GM18505 (cell line): ENCODE measurements at regions not wholly inside any gene's neighbourhood (a gene's known extent, or its start where the extent isn't known, plus 50 kb on each side); places are given as distances from the start of the nearest gene placed in this dataset.

Experiments used
- ATAC-seq: cut with Tn5 transposase; IDR thresholded peaks from one replicate; pipeline ENCODE4 v1.9.1; 2021; ENCODE audit not compliant: unreplicated experiment
- POLR2A ChIP-seq: IDR thresholded peaks from 4 replicates; pipeline ENCODE4 v1.6.1; 2011; ENCODE audit warnings: borderline replicate concordance; ENCODE audit not compliant: insufficient read depth, insufficient read length; ENCODE audit errors: extremely low read depth

- ATAC-seq = no peak
- TF ChIP-seq POLR2A = no peak
Observed at GRCh38 chr13:47170971-47171370, 274.1 kb upstream of the HTR2A start.

DNA sequence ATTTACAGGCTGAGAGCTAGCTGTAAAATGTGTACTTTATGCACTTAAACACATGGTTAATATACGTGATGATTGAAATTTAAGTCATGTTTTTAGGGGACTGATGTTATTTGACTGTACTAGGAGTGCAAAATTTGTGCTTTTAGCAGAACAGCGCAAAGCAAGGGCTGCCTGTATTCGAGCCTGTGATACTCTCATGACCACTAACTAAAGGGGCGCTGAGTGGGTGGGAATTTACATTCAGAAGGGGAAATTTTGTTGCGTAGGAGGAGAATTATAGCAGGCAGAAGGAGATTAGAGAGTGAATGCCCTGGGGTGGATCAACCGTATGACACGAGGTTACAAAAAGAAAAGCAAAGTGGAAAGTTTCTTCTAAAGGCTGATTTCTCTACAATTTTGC lies 271.8 kb upstream of the HTR2A start:
- no peak for TF ChIP-seq POLR2A
- no peak for ATAC-seq

- no peak for ATAC-seq
- TF ChIP-seq POLR2A = no peak
Observed at GRCh38 chr13:47168066-47168465, 271.2 kb upstream of the HTR2A start.

- TF ChIP-seq POLR2A = no peak
Observed at GRCh38 chr13:47166336-47166735, 269.5 kb upstream of the HTR2A start.

DNA sequence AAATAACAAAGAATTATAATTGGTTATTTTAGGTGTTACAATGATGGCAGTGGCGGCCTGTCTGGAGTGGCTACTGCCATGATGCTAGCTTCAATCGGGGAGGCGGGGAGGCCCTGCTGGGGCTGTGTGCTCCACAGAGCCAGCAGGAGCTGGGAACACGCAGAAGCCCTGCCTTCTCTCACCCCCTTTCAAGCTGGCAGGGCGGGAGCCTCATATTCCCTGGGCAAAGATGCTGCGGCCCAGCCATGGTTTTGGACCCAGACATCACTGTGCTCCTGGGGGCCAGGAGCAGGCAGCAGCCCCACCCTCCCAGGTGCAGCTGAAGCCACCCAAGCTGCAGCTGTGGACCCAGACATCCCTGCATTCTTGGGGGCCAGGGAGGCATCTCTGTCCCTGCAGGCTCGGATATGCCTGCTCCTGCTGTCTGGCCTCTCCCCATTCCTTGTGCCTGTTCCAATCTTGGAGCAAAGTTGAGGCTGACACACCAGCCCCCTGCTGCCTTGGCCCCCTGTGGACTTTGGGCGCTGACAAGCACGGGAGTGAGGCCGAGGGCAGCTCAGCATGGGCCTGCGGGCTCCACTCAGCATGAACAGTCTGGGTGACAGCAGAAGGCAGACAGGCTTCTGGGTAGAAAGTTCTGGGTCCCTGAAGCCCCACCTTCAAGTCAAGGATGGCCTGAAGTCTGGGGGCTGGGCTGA lies 263.1 kb upstream of the HTR2A start:
- ATAC-seq = no peak
- no peak for TF ChIP-seq POLR2A

More at GRCh38 chr13:47166336-47166735, 269.5 kb upstream of the HTR2A start:
- no peak for ATAC-seq

DNA sequence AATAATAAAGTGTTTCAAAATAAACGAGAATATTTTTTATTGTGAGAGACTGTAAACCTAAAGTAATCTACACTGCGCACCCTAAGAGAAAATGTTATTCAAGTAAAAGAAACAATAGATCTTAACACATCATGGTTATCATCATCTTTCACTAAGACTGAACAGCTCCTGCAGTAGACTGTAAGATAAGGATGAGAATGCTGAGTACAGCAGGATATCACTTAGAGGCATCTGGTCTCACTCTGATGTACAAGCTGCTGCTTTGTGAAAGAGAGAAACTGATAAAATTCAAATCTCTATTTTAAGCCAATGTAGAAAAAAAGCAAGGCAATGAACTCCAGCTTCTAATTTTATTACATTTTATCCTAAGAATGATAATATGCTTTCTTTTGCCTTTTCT lies 261.7 kb upstream of the HTR2A start:
- no peak for ATAC-seq
- TF ChIP-seq POLR2A = no peak

DNA sequence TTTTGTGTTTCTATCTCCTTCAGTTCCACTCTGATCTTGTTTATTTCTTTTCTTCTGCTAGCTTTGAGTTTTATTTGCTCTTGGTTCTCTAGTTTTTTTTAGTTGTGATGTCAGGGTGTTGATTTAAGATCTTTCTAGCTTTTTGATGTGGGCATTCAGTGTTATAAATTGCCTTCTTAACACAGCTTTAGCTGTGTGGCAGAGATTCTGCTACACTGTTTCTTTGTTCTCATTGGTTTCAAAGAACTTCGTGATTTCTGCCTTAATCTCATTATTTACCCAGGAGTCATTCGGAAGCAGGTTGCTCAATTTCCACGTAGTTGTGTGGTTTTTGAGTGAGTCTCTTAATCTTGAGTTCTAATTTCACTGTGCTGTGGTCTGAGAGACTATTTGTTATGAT lies 251.7 kb upstream of the HTR2A start:
- ATAC-seq = no peak

DNA sequence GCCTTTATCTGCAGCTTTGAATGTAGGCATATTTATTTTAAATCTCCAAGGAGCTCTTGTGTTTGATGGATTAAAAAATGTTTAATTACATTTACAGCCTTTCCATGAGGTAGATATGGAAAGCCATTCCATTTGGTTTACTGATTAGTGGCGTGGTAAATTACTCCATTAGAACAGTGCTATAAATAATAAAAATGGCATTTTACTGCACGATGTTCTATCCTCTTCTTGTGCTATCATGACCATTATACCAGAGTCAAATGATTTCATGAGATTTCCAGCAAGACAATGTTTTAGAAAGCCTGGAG lies 250.9 kb upstream of the HTR2A start:
- ATAC-seq = no peak

More for the DNA sequence above, 251.7 kb upstream of the HTR2A start:
- no peak for TF ChIP-seq POLR2A

GRCh38 chr13:47146991-47147811 lies 250.3 kb upstream of the HTR2A start:
- ATAC-seq = peak; percentile 94
- TF ChIP-seq POLR2A = no peak

More for the DNA sequence above, 250.9 kb upstream of the HTR2A start:
- TF ChIP-seq POLR2A = no peak

DNA sequence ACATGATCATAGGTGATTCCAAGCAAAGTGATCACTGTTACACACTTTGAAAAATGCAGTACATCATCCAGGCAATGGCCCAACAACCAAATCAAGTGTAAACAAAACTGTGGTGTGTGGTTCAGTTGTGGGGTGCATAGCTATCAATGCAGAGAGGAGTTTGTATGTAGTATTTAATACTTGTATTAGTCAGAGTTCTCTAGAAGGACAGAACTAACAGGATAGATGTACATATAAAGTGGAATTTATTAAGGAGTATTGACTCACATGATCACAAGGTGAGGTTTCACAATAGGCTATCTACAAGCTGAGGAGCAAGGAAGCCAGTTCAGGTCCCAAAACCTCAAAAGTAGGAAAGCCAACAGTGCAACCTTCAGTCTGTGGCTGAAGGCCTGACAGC lies 249.3 kb upstream of the HTR2A start:
- no peak for ATAC-seq
- TF ChIP-seq POLR2A = no peak

GRCh38 chr13:47144782-47145181 lies 247.9 kb upstream of the HTR2A start:
- no peak for ATAC-seq
- no peak for TF ChIP-seq POLR2A

DNA sequence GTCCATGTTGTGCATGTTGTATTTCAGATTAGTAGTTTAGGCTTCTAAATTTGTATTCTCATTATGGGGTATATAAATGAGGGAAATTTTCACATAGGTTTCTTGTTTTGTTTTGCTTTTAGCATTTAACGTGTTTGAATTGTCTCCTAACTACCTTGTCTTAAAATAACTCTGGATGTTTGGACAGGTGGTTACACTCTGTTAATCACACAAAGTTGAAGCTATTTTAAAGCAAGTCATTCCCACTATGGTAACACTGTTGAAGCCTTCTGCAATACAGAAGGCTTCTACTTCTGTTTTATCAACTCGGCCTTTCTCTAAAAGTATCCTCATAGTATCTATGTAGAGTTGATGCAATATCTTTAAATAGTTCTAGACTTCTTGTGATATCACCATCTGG lies 245.3 kb upstream of the HTR2A start:
- ATAC-seq = no peak
- TF ChIP-seq POLR2A = no peak

DNA sequence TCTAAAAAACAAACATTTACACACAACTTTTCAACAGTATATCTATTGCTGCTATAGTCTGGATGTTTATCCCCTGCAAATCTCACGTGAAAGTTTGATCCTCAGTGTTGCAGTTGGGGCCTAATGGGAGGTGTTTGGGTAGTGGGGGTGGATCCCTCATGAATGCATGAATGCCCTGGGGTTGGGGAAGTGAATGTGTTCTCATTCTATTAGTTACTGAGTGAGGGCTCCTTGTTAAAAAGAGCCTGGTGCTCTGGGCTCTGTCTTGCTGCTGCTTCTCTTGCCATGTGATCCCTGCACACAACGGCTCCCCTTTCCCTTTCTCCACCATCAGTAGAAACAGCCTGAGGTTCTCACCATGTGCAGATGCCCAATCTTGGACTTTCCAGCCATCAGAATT lies 242.7 kb upstream of the HTR2A start:
- TF ChIP-seq POLR2A = no peak
- no peak for ATAC-seq

DNA sequence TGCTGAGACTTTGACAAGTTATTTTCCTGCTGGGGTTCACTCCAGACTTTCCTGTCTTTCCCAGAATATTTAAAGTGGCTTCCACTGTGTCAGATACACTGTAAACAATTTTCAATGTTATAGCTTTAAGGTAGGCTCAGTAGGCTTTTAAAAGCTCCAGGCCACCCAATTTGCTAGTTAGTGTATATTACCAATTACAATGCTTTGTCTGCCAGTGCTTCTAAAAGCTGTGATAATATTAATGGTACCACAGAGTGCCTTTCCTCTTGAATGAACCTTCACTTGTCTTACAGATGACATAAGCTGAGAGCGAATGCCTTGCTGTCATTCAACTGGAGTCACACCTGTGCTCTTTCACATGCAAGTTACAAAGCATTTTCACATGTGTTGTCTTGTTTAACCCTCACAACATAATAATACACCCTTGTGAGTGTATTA lies 239.7 kb upstream of the HTR2A start:
- no peak for ATAC-seq
- TF ChIP-seq POLR2A = no peak
